KMS-11 (cell line): ENCODE measurements at regions not wholly inside any gene's neighbourhood (a gene's known extent, or its start where the extent isn't known, plus 50 kb on each side); places are given as distances from the start of the nearest gene placed in this dataset.

Experiments used
- H2AFZ ChIP-seq: fragments of 200-600 bp; sonication (generic); 2 replicates; pipeline ENCODE4 v1.6.1; 2016; ENCODE audit warnings: antibody characterized with exemption, mixed run types, low read depth
- H3K27ac ChIP-seq: fragments of 200-600 bp; sonication (generic); 2 replicates; pipeline ENCODE4 v1.6.1; 2016; ENCODE audit warnings: mild to moderate bottlenecking, mixed run types
- H3K27me3 ChIP-seq: fragments of 200-600 bp; sonication (generic); 2 replicates; pipeline ENCODE4 v1.6.1; 2017; ENCODE audit warnings: mild to moderate bottlenecking, low read depth, mixed run types, moderate library complexity; ENCODE audit not compliant: insufficient read depth
- H3K36me3 ChIP-seq: fragments of 200-600 bp; sonication (generic); 2 replicates; pipeline ENCODE4 v1.6.1; 2017; ENCODE audit warnings: mild to moderate bottlenecking, mixed run types; ENCODE audit not compliant: insufficient read depth
- H3K4me1 ChIP-seq: fragments of 200-600 bp; sonication (generic); 2 replicates; pipeline ENCODE4 v1.6.1; 2016; ENCODE audit warnings: mild to moderate bottlenecking, low read depth, mixed run types; ENCODE audit not compliant: poor library complexity, severe bottlenecking
- H3K4me2 ChIP-seq: fragments of 200-600 bp; sonication (generic); 2 replicates; pipeline ENCODE4 v1.7.0; 2016; ENCODE audit warnings: mild to moderate bottlenecking, mixed run types
- H3K4me3 ChIP-seq: fragments of 200-600 bp; sonication (generic); IDR thresholded peaks from 2 replicates; pipeline ENCODE4 v1.6.1; 2017; ENCODE audit warnings: low read depth, low read length, mixed read lengths; ENCODE audit not compliant: insufficient read depth
- H3K79me2 ChIP-seq: fragments of 200-600 bp; sonication (generic); 2 replicates; pipeline ENCODE4 v1.6.1; 2016; ENCODE audit warnings: low read depth, mixed run types; ENCODE audit not compliant: insufficient read depth
- H3K9ac ChIP-seq: fragments of 200-600 bp; sonication (generic); 2 replicates; pipeline ENCODE4 v1.6.1; 2016; ENCODE audit warnings: mild to moderate bottlenecking, mixed run types
- H4K20me1 ChIP-seq: fragments of 200-600 bp; sonication (generic); 2 replicates; pipeline ENCODE4 v1.6.1; 2016; ENCODE audit warnings: mild to moderate bottlenecking, mixed run types; ENCODE audit not compliant: insufficient read depth
- TF ChIP-seq, protein P1 (sequence below): fragments of 200-600 bp; sonication (generic); conservative IDR thresholded peaks from 2 replicates; pipeline ENCODE4 v1.6.1; 2017; ENCODE audit warnings: low read depth, mild to moderate bottlenecking, antibody characterized with exemption, low read length, moderate library complexity, mixed read lengths

DNA sequence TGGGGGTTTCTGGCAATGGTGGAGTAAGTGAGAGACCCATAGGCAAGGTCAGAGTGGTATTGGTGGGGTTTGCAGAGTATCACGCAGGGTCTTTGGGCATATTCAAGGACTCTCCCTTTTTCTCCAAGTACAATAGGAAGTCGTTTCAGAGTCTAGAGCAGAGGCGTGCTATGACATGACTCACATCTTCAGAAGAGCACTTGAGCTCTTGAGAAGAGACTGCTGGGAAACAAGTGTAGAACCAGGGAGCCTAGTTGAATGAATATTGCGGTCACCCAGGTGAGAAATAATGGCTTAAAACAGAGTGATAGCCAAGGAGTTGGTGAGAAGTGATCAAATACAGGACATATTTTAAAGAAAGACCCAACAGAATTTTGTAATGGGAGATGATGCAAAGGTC, 813.4 kb downstream of the TLE1 start:
- Histone ChIP-seq H3K36me3 (no peaks in the 10 kb centered on the region), H3K27ac (no peak overlapping the region), H2AFZ (no peak overlapping the region), H3K79me2 (no peaks in the 10 kb centered on the region), H3K27me3 (no peaks in the 10 kb centered on the region), H3K4me1 (no peaks in the 10 kb centered on the region), H3K4me2 (no peak overlapping the region), H3K9ac (no peak overlapping the region), H4K20me1 (no peaks in the 10 kb centered on the region), H3K4me3 (no peak overlapping the region)
- TF ChIP-seq, protein P1, sequence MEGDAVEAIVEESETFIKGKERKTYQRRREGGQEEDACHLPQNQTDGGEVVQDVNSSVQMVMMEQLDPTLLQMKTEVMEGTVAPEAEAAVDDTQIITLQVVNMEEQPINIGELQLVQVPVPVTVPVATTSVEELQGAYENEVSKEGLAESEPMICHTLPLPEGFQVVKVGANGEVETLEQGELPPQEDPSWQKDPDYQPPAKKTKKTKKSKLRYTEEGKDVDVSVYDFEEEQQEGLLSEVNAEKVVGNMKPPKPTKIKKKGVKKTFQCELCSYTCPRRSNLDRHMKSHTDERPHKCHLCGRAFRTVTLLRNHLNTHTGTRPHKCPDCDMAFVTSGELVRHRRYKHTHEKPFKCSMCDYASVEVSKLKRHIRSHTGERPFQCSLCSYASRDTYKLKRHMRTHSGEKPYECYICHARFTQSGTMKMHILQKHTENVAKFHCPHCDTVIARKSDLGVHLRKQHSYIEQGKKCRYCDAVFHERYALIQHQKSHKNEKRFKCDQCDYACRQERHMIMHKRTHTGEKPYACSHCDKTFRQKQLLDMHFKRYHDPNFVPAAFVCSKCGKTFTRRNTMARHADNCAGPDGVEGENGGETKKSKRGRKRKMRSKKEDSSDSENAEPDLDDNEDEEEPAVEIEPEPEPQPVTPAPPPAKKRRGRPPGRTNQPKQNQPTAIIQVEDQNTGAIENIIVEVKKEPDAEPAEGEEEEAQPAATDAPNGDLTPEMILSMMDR, result no peak

DNA sequence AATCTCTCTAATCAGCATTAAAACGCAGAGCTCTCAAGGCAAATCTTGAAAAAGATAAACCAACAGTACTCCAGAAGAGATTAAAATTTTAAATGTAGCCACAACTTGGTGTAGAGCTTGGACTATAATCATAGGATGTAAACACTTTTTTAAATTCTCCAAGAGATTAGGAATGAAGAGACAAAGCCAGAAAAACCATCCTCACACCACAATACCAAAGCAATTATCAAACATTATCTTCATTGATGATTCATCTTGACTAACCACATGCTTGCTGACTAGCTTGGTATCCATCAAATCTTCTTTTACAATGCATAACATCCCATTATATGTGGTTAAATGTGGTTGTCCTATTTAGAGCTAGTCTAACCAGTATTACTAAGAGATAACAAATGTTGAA, 815.1 kb downstream of the TLE1 start:
- Histone ChIP-seq H3K4me2 (no peak overlapping the region), H3K4me3 (no peak overlapping the region), H3K36me3 (no peaks in the 10 kb centered on the region), H4K20me1 (no peaks in the 10 kb centered on the region), H3K9ac (no peak overlapping the region), H3K4me1 (no peaks in the 10 kb centered on the region), H2AFZ (no peak overlapping the region), H3K79me2 (no peaks in the 10 kb centered on the region), H3K27me3 (no peaks in the 10 kb centered on the region), H3K27ac (no peak overlapping the region)
- TF ChIP-seq, protein P1, result no peak

GRCh38 chr9:80873861-80874260, 815.5 kb downstream of the TLE1 start:
- H3K36me3 ChIP-seq, result no peaks in the 10 kb centered on the region
- no peak overlapping the region for H3K4me3 ChIP-seq
- H4K20me1 ChIP-seq, result no peaks in the 10 kb centered on the region
- H3K27me3 ChIP-seq, result no peaks in the 10 kb centered on the region
- no peak overlapping the region for H3K27ac ChIP-seq
- H2AFZ ChIP-seq, result no peak overlapping the region
- no peak overlapping the region for H3K4me2 ChIP-seq
- TF ChIP-seq, protein P1, result no peak
- no peaks in the 10 kb centered on the region for H3K4me1 ChIP-seq
- H3K79me2 ChIP-seq, result no peaks in the 10 kb centered on the region
- H3K9ac ChIP-seq, result no peak overlapping the region

DNA sequence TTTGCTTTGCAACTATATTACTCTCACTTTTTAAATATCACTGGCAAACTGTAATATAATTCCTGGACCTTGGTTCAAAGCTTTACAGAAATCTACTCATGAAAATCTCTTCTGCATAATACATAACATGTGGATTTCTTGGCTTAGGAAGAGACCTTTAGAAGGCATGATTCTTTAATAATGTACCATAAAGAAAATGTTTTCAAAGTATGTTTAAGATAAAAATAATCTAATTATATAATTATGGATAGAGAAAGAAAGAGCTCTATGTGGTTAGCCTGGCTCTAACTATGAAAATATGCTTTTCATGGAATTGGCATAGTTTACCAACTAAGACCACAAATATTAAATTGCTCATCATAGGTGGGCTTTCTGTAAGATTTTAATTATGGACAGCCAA, 817.8 kb downstream of the TLE1 start:
- Histone ChIP-seq H3K27ac (no peak overlapping the region), H3K79me2 (no peaks in the 10 kb centered on the region), H3K4me1 (no peaks in the 10 kb centered on the region), H4K20me1 (no peaks in the 10 kb centered on the region), H3K4me2 (no peak overlapping the region), H3K27me3 (no peaks in the 10 kb centered on the region), H2AFZ (no peak overlapping the region), H3K36me3 (no peaks in the 10 kb centered on the region), H3K9ac (no peak overlapping the region), H3K4me3 (no peak overlapping the region)
- TF ChIP-seq, protein P1, result no peak

DNA sequence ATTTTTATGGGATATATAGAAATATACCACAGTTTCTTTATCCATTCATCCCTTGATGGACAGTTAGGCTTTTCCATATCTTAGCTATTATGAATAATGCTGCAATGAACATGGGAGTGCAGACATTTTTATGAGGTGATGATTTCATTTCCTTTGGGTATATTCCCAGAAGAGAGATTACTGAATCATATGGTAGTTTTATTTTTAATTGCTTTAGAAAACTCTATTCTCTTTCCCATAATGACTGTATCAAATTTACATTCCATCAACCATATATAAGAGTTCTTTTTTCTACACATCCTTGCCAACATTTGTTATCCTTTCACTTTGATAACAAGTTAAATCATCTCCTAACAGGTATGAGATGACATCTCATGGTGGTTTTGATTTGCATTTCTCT, 821.6 kb downstream of the TLE1 start:
- TF ChIP-seq, protein P1, result no peak
- Histone ChIP-seq H3K27ac (no peak overlapping the region), H3K4me1 (no peaks in the 10 kb centered on the region), H2AFZ (no peak overlapping the region), H3K9ac (no peak overlapping the region), H3K4me3 (no peak overlapping the region), H3K4me2 (no peak overlapping the region), H3K79me2 (no peaks in the 10 kb centered on the region), H3K27me3 (no peaks in the 10 kb centered on the region), H4K20me1 (no peaks in the 10 kb centered on the region), H3K36me3 (no peaks in the 10 kb centered on the region)
